Activated CD4-positive, alpha-beta T cell treated with anti-CD3 and anti-CD28 coated beads for 48 hours (primary cell): ENCODE measurements at regions not wholly inside any gene's neighbourhood (a gene's known extent, or its start where the extent isn't known, plus 50 kb on each side); places are given as distances from the start of the nearest gene placed in this dataset.
"Not testable (repeated sequence)": the region's sequence is repeated elsewhere in the genome, so short reads cannot be mapped to it uniquely, and the experiment has no call there.

Source experiments
- DNase-seq: peaks from one replicate; pipeline ENCODE4 v3.0.0-alpha.2; 2020

DNA sequence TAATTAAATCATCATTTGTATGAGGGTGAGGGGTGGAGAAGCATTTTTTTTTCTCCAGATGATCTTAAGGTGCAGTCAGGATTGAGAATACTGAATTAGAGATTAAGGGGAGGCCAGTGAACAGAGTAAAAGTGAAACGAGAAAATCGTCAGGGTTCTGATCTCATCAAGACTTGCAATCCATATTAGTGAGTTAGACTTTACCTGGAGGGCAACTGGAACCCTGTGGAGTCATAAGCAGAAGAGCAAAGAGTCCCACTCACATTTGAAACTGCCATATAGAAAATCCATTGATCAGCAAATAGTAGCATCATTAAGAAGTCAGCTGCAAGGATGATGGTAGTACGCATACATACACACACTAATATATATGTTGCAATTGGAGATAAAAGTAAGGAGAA is 466.2 kb upstream of the PAPPA start:
- no peak for DNase-seq

DNA sequence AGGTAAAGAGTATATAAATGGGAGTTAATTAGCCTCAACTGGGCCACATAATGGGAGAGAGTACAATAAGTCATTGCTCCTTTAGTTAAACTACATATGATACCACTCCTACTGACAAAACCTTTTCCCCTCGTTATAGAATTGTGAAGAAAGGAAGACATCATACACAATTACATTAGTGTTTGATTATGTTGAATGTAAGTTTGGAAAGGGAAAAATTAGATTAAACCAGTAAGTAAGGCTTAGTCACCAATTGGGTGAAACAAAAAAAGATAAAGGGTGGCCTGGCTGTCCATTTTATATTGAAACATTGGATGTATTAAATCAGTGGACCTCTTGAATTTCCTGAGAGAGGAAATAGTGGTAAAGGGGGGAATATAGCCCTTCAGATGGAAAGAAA is 464.3 kb upstream of the PAPPA start:
- no peak for DNase-seq

DNA sequence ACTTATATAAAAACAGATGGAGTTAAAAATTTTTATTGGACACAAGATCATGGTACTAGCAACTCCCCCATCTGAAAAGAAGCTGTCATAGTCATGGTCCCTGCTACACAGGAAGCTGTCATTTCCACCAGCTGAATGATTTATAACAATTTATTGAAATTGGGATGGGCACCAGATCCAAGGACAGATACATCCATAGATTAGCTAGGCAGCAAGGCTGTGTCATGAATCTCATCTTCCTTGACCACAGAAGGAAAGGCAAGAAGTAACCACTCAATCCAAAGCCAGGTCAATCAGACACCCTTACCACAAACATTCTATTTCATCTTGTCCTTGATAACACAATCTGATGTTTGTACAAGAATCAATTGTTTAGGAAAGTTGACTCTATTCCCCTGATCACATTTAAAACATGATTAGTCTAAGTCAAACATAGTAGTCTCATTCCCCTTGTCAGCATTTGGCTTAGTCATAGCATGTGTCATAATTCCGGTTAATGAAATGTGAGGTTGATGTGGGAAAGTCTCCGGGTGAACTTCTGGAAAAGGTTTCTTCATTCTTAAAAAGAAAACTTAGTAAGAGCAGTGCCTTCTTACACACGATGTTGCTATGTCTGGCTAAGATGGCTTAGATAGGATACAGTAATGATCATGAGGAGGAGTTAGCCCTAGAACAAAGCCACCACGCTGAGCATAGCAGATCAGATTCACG is 462.6 kb upstream of the PAPPA start:
- no peak for DNase-seq

DNA sequence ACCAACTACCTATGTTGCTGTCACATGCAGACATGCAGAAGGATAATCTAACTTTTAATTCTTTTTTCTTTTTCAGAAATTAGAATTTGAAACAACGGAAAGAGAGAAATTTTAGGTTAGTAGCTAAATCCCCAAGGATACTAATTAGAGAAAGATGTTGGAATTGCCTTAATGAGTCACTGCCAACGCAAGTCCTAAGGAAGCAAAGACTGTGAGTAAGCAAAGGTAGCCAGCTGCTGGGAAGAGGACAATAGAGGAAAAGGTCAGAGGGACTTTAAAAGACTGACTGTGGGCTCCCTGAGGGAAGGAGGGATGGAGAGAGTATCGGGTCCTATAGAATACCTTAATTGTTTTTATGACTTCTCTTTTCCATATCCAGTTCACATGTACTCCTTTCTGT is 461.9 kb upstream of the PAPPA start:
- no peak for DNase-seq

DNA sequence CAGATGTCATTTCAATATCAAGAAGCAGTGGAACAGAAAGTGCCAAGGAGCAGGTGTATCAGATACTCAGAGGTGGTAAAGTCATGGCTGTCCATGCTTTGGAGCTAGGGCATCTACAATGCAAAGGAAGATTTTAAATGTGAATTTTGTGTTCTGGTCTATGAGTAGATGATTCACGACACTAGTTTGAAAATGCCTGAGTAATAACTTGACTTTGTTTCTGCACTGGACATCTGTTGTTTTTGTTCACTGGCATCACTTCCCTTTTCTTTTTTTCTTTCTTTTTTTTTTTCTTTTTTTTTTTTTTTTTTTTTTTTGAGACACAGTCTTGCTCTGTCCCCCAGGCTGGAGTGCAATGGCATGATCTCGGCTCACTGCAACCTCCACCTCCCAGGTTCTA is 460.7 kb upstream of the PAPPA start:
- not testable (repeated sequence) for DNase-seq

DNA sequence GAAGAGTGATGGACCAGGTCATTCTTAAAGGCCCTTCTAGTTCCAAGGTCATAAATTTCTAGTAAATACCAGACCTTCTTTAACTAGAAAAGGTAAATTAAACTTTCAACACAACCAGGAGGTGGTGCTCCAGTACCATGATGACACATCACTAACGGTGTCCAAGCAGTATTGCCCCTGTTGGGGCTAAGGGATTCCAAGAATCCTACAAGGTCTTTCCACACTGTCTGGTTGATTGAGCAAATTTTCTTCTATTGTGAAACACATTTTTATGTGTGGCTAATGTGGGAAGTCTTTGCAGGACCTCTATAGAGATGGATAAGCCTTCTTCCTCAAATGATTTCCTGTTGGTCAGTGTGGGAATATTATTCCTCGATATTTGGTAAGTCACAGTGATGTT is 459.6 kb upstream of the PAPPA start:
- no peak for DNase-seq

DNA sequence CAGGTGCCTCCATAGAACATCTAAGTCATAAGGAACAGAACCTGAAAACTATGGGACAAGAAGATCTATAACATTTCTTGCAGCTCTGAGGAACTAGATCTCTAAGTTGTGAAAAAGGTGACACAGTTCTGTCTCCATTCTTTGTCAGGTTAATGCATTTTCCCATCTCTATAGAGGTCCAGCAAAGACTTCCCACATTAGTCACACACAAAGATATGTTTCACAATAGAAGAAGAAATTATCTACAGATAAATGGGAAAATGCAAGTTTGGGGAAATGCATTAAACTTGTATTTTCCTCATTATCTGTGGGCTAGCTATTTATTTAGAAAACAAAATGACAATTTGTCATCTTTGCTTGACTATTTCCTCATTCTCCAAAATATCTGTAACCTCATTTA is 458.6 kb upstream of the PAPPA start:
- no peak for DNase-seq

DNA sequence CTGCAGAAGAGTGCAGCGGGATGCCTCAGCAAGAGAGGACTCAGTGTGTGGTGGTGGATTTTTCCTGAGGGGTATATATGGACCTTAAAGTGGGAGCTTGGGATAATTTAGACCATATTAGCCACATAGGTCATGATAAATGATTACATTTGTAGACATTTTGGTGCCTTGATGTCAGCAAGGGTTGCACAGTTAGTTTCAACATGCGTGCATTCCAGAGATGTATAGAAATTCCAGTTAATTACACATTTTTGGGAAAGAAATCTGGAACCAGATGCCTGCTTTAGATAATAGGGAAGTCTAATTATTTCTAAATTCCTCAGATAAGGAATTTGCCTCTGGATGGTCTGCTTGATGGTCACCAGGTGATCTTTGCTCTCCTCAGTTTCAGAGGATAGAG is 440.6 kb upstream of the PAPPA start:
- DNase-seq = no peak

DNA sequence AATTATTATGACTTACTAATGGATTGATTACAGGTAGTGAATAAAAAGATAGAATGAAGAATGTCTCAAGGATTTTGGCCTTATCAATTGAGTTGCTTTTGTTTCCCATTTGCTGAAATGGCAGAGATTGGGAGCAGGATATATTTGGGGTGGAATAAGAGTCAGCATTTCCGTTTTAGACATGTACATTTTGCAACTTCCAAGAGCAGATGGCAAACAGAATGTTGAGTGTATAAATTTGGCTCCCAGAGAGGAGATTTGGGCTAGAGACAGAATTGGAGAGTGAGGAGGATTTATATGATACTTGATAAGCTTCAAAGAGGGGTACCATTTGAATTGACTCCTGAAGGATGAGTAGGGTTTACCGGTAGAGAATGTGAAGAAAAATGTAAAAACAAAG is 437.9 kb upstream of the PAPPA start:
- no peak for DNase-seq

DNA sequence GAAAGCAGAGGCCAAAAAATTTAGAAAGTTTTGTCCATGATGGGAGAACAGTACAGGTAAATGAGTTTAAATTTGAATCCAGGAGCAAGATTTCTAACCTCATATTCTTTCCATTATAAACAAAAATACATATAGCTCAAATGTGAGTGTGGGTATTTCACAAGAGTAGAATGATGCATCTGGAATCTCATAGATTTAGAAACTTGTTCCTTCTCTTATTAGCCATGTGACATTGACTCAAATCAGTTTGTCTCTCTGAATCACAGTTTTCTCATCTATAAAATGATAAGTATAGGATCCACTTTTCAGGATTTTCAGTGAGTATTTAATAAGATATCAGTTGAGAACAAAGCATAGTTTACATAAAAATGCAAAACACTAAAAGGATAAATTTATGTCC is 436.3 kb upstream of the PAPPA start:
- DNase-seq = no peak

DNA sequence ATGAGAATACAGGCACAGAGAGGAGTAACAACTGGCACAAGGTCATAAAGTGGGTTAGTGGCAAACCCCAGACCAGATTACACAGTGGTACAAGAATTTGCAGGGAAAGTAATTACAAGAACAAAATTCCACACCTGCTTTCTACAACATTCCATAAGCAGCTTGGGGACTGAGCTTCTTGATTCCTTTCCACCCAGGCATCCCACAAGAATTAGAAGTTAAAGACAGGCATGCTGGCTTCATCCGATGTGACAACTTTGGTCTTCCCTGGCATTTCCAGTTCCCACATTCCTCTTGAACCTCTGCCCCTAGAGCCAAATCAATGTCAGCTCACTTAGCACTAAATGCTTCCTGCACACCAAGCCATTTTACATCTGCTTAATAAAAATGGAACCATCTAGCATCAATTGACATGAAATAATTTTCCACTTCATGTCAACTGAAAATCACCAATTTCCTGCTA is 435.8 kb upstream of the PAPPA start:
- no peak for DNase-seq

DNA sequence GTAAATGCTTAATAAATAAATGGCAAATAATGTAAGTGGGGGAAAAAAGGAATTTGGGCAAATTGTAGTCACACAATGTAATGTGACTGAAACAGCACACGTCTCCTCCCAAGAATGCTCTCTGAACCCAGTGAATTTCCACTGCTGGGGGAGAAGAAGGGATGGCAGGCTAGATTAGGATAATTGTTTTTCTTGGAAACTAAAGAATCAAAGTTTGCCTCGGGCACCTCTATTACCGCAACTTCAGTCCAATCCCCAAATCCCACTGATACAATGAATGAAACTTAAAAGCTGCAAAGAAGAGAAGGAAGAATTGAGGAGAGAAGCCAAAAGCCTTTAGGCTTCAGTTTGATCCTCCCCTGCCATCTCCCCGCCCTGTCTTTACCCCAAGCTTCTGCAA is 423.2 kb upstream of the PAPPA start:
- no peak for DNase-seq

DNA sequence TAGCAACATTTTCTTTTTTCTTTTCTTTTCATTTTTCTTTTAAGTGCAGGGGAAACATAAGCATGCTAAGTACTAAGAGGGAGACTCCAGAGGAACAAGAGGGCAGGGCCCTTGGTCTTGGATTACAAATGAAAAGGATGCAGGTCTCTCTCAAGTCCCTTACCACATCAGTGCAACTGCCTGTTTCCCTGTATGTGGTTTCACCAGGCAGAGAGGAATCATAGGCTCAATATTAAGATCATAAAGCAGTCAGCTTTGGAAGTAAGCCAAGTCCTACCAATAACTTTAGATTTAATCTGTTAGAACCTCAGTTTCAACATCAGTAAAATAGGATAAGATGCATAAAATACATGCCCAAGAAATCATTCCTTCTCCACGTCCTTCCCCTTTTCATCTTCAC is 422.7 kb upstream of the PAPPA start:
- DNase-seq = no peak

DNA sequence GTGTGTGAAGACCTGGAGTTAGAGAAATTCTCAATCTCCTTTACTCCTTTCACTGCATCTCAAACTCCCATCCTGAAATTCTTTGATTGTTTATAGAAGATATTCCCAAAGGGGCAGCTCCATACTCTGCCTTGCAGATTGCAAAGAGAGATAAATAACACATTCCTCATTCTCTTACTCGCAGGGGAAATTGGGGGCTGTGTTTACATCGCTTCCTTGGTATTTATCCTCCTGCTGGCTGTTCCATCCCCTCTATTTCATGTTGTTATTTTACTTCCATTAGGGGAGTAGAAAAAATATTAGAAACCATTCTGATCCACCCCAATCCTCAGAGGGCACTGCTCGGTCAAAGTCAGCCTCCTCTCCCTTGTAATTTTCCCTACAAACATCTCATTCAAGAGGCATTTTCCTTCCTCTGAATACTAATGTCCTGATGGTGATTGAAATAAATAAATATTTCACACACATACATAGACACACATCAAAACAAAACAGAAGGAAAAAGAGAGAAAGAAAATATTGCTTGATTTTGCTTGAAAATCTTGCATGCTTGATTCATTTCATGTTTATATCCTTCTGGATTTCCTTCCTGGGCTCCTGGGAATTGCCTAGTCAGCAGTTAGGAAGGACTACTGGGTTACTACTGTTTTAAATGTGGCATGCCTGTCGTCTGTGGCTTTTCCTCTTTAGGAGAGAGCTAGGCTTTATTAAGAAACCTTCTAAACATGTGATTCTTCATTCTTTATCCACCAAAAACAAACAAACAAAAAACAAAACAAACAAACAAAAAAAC is 420.1 kb upstream of the PAPPA start:
- no peak for DNase-seq

DNA sequence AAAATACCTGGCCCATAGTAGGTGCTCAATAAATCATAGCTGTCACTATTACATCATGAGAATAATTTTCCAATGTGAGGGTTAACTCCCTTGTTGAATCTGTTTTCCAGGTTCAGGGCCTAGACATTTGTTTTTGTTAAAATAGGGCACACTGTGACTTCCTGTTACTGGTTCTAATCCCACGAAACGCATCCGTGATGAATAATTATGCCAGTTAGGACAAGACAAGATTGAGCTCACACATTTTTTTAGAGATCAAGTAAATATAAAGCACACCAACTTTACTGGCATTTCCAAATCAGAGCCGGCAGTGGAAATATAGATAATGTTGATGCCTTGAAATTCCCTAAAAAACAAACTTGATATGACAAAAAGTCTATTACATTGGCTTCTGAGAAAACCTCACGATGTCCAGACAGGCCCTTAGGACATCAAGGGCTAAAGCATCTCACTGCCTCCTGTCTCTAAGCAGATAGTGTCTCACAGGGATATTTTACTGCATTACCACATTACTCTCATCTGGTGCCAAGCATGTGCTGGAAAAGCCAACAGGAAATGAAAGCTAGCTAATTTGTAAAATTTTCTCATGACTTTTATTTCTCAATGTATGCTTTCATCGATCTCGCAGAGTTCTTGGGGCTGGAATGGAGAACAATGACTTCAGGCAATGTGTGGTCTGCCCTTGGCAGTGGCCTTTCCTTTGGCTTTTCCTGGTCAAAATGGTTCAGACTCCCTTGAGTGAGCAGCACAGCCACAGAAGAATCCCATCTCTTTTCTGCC is 414.3 kb upstream of the PAPPA start:
- DNase-seq = no peak

DNA sequence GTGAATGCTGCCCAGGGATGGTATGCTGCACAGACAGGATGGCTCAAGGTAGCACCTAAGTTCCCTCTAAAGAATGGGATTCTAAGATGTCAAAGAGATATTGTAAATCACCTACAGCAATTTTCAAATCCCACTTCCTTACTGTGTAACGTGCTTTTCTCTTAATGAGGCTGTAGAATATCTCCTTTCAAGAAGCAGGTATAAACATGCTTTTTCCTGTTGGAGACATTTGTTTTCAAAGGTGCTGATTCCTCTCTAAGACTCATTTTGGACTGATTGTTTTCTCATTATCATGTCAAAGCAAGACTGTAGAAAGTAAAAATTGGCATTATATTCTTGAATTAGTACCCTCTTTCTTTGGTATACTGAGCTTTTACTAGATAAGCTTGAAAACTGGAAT is 412.6 kb upstream of the PAPPA start:
- DNase-seq = no peak

DNA sequence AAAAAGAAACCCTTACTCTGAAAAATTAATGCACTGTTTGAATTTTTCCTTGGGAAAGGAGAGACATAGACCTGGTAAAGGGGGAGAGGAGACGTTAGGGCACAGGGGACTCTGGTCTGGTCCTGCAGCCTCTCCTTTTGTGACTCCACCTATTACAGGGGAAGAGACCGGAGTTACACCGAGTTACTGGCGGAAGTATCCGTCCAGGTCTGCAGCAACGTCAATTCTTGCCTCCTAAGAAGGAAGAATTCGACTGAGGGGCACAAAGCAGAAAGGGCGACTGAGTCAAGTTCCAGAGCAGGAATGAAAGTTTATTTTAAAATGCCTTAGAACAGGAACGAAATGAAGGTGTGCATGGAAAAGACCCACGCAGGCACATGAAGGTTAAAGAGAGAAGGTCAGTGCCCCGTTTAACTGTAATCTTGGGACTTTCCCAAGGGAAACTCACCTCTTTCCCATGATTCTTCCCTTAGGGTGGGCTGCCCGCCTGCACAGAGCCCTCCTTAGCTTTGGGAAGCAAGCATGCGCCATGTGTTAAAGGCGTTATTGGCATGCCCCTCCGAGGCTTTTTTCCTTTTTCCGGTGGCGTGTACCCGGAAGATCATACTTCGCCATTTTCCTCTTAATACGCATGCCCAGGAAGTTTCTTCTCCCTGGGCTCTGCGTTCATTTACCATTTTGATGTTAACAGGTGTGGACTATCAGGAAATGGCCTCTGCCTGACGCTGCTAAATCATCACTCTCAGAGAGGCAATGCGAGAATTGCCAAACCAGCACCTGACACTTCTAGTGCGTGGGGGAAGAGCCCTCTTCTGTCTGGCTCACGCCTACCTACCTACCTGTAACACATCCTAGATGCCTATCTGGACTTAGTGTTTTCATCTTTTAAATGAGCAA is 409.6 kb upstream of the PAPPA start:
- DNase-seq = no peak

DNA sequence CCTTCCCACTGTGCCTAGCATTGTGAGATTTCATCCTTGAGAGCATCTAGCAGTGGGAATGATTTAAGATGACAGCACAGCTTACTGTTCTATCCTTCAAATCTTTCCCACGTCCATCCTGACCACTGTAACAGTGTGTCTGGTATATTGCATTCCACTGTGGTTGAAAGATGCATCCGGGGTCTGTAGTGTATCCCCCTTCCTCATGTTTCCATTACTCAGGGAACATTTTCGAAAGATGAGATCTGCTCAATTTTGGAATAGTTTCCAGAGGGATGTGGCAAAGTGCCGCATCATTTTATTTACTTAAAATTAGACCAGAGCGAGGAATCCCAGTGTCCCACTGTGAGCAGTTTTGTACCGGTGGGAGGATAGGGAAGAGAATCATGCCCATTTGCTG is 407.1 kb upstream of the PAPPA start:
- no peak for DNase-seq

DNA sequence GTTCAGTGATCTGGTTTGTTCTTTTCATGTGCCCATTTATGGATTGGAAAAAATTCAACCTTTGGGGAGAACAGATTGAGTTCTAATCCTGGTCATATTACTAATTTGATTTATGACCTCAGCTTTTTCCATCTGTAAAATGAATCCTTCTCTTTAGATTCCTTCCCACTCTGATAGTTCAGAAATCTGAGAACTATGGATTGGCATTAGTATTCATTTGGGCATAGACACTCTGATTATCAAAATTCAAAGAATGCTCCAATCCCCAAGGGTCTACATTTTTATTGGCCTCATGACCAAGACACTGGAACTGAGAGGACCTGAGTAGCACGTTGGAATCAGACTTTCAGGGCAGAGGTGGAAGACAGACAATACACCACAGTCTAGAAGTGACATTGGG is 405.9 kb upstream of the PAPPA start:
- no peak for DNase-seq

DNA sequence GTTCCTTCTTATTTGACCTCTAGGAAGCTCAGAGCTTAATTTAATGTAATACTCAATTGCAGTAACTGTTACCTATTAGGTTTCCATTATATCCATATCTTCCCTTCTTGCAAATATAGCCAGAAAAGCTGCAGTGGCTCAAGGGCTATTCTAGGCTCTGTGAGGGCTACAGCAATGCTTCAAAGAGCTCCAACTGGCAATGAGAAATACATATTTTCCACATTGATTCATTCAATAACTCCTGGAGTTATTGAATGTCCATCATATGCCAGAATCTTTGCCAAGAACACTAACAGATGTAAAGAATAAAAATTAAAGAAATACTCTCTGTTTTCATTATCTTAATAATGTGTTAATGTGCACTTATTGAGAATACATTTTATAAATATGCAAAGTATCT is 396.9 kb upstream of the PAPPA start:
- DNase-seq = no peak

DNA sequence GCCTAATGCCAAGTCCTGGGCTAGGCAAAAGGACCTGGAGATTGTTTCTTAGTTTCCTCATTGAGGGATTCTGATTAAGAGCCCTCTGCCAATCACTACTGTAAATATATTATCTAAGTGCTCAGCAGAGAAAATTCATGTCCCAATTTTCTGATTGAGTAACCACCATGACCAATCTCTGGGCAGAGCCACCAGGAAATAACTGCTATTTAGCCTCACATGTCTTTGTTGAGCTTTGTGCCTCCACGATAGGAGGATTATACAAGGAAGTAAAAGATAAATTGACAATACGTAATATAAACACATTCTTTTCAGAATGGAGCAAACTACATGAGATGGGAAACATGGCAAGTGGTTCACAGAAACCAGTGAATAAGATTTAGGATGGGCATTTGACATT is 396.1 kb upstream of the PAPPA start:
- DNase-seq = no peak

DNA sequence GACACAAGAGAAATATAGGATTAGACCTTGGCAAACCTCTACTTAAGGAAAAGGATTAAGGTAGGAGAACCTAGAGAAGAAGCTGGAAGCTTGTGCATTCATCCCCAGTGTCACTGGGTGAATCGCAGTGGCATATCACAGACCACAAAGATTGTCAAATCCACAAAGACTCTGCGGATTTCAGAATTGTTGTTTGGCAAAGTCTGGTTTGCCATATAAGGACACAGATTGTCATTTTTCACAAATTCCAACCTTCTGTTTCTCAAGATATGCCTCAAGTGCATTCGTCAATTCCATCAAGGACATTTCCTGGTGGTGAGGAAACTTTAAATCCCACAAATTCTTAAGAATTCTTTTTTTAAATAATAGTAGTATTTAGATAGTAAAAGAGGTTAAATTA is 395.1 kb upstream of the PAPPA start:
- DNase-seq = no peak

DNA sequence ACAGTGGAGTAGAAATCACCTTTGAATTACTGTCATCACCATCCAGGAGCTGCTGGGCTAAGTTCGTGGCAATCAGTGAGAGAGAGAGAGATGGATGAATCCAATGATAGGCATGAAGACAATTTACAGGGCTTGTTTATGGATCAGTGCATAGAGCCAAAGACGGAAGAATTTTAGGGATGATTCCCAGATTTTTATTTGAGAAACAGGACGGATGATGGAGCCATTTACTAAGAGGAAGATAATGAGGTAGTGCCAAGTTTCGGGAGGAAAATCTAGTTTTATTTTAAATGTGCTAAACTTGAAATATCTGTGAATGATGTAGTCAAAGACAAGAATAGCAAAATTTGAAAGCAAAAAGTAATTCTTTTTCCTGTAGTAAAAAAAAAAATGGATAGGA is 394.2 kb upstream of the PAPPA start:
- no peak for DNase-seq
